Body of pancreas (tissue), 4 donors: ENCODE measurements at regions not wholly inside any gene's neighbourhood (a gene's known extent, or its start where the extent isn't known, plus 50 kb on each side); places are given as distances from the start of the nearest gene placed in this dataset.

Experiments used
- ATAC-seq: fragments of 150-250 bp; one replicate; pipeline ENCODE4 v1.9.1; 2016
- DNase-seq, 4 donors: peaks; one replicate each; pipeline ENCODE4 v3.0.0-alpha.2; 2019
- H3K27ac ChIP-seq, 4 donors: fragments of 200-600 bp; sonication (generic); 1 replicate in 3 of 4; 2 replicates in 1 of 4; pipeline versions ENCODE4 v1.5.1 to v1.6.1; 2016 to 2019; ENCODE audit warnings: mild to moderate bottlenecking in 1 of 4, mixed read lengths in 1 of 4, moderate library complexity in 1 of 4
- H3K27me3 ChIP-seq, 2 donors: fragments of 200-600 bp; sonication (generic); one replicate each; pipeline ENCODE4 v1.6.0; 2016; ENCODE audit warnings: mild to moderate bottlenecking in 1 of 2
- H3K36me3 ChIP-seq, 2 donors: fragments of 200-600 bp; sonication (generic); replicated peaks in 1 of 2; 2 replicates each; pipeline ENCODE4 v1.5.1; 2016; ENCODE audit warnings: low read depth in 2 of 2; ENCODE audit not compliant: insufficient read depth in 1 of 2
- H3K4me1 ChIP-seq: fragments of 200-600 bp; sonication (generic); one replicate; pipeline ENCODE4 v1.6.0; 2016
- H3K4me3 ChIP-seq, 2 donors: fragments of 200-600 bp; sonication (generic); 1 replicate in 1 of 2; 2 replicates in 1 of 2; pipeline ENCODE4 v1.5.1; 2016 to 2019
- H3K9me3 ChIP-seq, 3 donors: fragments of 200-600 bp; sonication (generic); 1 replicate in 2 of 3; 2 replicates in 1 of 3; pipeline ENCODE4 v1.5.1; 2016
- CTCF ChIP-seq, 7 experiments: fragments of 450-650 bp in 4 of 7; fragments of 200-600 bp in 3 of 7; sonication (generic) in 3 of 7; IDR thresholded peaks; one replicate each; pipeline ENCODE4 v1.5.1; 2016 to 2019; ENCODE audit warnings: antibody characterized with exemption in 7 of 7
- POLR2A ChIP-seq, 3 donors: fragments of 450-650 bp; IDR thresholded peaks; one replicate each; pipeline ENCODE4 v1.6.1; 2016; ENCODE audit warnings: antibody characterized with exemption in 3 of 3, mild to moderate bottlenecking in 2 of 3
- WGBS, 2 donors: methylation state at CpG; one replicate each; pipeline ENCODE4 v1.1.5; 2017; 5-methylcytosine and 5-hydroxymethylcytosine counted together
- intact Hi-C: fragments of 100-400 bp; cut with DNase I; formaldehyde crosslinking; loops from one replicate; pipeline ENCODE4 v1.15.1; 2023

DNA sequence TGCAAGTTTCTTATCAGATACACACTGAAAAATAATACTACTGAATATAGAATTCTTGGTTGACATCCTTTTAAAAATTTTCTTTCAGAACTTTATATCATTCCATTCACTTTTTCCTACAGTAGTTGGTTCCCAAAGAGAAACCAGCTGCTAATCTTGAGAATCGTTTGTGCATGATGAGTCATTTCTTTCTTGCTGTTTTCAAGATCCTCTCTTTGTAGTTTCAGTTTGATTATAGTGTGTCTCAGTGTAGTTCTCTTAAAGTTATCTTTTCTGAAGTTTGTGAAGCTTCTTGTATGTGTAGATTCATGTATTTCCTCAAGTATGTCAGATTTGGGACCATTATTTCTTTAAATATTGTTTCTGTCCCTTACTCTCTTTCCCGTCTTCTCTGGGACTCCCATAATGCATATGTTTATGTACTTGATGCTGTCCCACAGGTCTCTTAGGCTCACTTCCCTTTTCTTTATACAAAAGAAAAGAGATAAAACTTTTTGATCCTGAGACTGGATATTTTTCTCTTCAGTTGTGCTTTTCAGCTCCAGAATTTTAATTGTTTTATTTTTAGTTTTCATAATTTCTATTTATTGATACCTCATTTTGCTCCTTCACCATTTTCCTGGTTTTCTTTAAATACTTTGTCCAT lies 801.0 kb downstream of the TDRD15 start:
- H3K36me3 ChIP-seq = no peaks in the 10 kb centered on the region
- no peak overlapping the region for H3K27ac ChIP-seq
- peaks cover 0 to 7% (median 2%) of the 10 kb centered on the region in 3 donors for H3K9me3 ChIP-seq
- H3K4me1 ChIP-seq = no peaks in the 10 kb centered on the region
- ATAC-seq (no peak), DNase-seq (no peak)
- 39 to 54% methylated on average over 2 of the region's 2 CpGs for WGBS, 2 donors
- TF ChIP-seq POLR2A (IDR thresholded peaks at IDR 0.05) (no peak), CTCF (IDR thresholded peaks at IDR 0.05) (no peak)
- H3K27me3 ChIP-seq = no peaks in the 10 kb centered on the region
- H3K4me3 ChIP-seq = no peak overlapping the region
- intact Hi-C loops = no loop called here

DNA sequence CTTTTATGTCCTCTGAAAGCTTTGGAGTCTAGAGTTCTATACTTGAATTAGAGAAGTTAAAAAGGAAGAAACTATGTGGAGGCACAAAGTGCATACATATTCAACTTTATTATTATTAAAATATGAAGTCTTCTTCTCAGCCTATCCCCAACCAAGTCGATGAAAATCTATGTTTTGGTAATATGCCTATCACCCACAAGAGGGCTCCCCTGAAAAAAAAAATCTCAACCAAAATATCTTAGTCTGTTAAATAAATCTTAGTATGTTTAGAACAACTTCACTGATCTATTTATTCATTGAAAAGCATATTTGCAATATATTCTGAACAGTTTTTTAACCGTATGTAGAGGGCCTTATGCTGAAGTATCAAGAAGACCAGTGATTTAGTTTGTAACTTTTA lies 804.5 kb downstream of the TDRD15 start:
- Histone ChIP-seq H3K27ac (no peak overlapping the region), H3K4me1 (no peaks in the 10 kb centered on the region), H3K36me3 (no peaks in the 10 kb centered on the region), H3K9me3 (peaks cover 0 to 7% (median 2%) of the 10 kb centered on the region in 3 donors), H3K4me3 (no peak overlapping the region), H3K27me3 (no peaks in the 10 kb centered on the region)
- no peak for TF ChIP-seq POLR2A (IDR thresholded peaks at IDR 0.05)
- no peak for TF ChIP-seq CTCF (IDR thresholded peaks at IDR 0.05)
- ATAC-seq = no peak
- DNase-seq = no peak
- intact Hi-C loops = no loop called here
- 45 to 59% methylated on average over 2 of the region's 2 CpGs for WGBS, 2 donors

- TF ChIP-seq CTCF (IDR thresholded peaks at IDR 0.05) (no peak), POLR2A (IDR thresholded peaks at IDR 0.05) (no peak)
- no peak for ATAC-seq
Observed at GRCh38 chr2:21930226-21930625, 806.5 kb downstream of the TDRD15 start.

GRCh38 chr2:21939967-21940366 lies 816.2 kb downstream of the TDRD15 start:
- H3K9me3 ChIP-seq = no peaks in the 10 kb centered on the region
- TF ChIP-seq CTCF (IDR thresholded peaks at IDR 0.05) = no peak
- TF ChIP-seq POLR2A (IDR thresholded peaks at IDR 0.05) = no peak
- no peak overlapping the region for H3K27ac ChIP-seq
- H3K36me3 ChIP-seq = no peaks in the 10 kb centered on the region
- no peak overlapping the region for H3K4me3 ChIP-seq
- no peaks in the 10 kb centered on the region for H3K4me1 ChIP-seq
- intact Hi-C loops = no loop called here
- ATAC-seq (no peak), DNase-seq (no peak)
- no peaks in the 10 kb centered on the region for H3K27me3 ChIP-seq
- WGBS, 2 donors = 38 to 48% methylated on average over 2 of the region's 2 CpGs

More at GRCh38 chr2:21930226-21930625, 806.5 kb downstream of the TDRD15 start:
- no peak overlapping the region for H3K27ac ChIP-seq
- H3K4me3 ChIP-seq = no peak overlapping the region
- no peaks in the 10 kb centered on the region for H3K4me1 ChIP-seq
- 63 to 86% methylated on average over 2 of the region's 2 CpGs for WGBS, 2 donors
- no peaks in the 10 kb centered on the region for H3K27me3 ChIP-seq
- intact Hi-C loops = no loop called here
- H3K9me3 ChIP-seq = peaks cover 0 to 7% (median 2%) of the 10 kb centered on the region in 3 donors
- H3K36me3 ChIP-seq = no peaks in the 10 kb centered on the region
- no peak for DNase-seq

DNA sequence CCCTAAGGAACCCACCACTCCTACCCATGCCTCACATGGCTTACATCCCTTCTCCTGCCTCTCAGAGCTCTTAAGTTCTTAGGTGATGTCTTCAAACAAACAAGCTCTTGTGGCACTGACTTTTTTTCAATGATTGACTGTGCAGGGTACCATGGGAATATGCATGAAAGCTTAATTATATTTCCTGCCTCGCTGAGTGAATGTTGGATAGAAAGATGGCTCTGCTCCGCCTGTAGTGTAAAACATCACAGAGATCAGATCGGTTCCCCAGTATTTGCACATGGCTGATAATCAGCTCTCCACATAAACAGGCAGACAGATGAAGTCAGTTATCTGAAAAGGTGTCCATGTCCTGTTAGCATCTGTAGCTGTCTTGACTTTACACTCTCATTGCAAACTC lies 820.8 kb downstream of the TDRD15 start:
- intact Hi-C loops = no loop called here
- no peak for DNase-seq
- Histone ChIP-seq H3K27me3 (no peaks in the 10 kb centered on the region), H3K9me3 (no peaks in the 10 kb centered on the region), H3K27ac (no peak overlapping the region), H3K4me1 (no peaks in the 10 kb centered on the region), H3K36me3 (no peaks in the 10 kb centered on the region), H3K4me3 (no peak overlapping the region)
- TF ChIP-seq CTCF (IDR thresholded peaks at IDR 0.05) (no peak), POLR2A (IDR thresholded peaks at IDR 0.05) (no peak)
- ATAC-seq = no peak
- 39 to 40% methylated on average over 3 of the region's 3 CpGs for WGBS, 2 donors
